HG02763 (cell line): ENCODE measurements at regions not wholly inside any gene's neighbourhood (a gene's known extent, or its start where the extent isn't known, plus 50 kb on each side); places are given as distances from the start of the nearest gene placed in this dataset.
"Not testable (repeated sequence)": the region's sequence is repeated elsewhere in the genome, so short reads cannot be mapped to it uniquely, and the experiment has no call there.

Source experiments
- ATAC-seq: cut with Tn5 transposase; IDR thresholded peaks from one replicate; pipeline ENCODE4 v1.9.1; 2021; ENCODE audit warnings: mild to moderate bottlenecking, moderate library complexity; ENCODE audit not compliant: unreplicated experiment

DNA sequence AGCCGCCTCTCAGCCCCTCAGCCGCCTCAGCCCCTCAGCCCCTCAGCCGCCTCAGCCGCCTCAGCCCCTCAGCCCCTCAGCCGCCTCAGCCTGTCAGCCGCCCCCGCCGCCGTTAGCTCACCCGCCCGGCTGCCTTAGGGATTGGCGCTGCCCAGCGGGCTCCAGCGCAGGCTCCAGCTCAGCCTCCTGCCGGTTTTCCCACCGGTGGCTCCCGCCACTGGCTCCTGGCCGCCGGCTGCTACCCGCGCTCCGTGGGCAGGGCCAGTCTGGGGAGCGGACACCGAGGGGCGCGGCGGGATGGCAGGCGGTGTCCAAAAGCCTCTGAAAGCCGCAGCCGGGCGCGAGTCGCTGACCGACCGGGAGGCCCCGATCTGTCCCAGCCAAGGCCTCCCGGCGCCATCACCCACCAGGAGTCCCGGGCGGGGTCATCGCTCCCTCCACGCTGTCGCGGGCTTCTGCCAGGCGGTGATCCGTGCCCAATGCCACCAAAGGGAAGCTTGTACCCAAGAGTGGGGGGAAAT is 1532.7 kb downstream of the REEP3 start:
- ATAC-seq, result not testable (repeated sequence)

DNA sequence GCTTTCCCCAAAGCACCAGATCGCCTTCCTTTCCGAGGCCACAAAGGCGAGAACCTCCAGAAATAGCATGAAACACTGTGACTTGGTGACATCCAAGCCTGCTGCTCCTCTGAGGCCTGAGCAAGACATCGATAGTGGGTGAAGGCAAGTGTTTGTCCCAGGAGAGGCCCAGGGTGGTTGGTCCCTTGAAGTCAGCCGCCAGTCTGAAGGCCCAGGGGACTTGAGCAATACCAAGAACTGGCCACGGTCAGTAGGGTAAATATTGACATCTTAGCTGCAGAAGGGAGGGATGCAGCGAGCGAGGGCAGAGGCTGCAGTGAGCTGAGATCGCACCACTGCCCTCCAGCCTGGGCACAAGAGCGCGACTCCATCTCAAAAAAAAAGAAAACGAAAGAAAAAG is 1533.5 kb downstream of the REEP3 start:
- ATAC-seq, result not testable (repeated sequence)

DNA sequence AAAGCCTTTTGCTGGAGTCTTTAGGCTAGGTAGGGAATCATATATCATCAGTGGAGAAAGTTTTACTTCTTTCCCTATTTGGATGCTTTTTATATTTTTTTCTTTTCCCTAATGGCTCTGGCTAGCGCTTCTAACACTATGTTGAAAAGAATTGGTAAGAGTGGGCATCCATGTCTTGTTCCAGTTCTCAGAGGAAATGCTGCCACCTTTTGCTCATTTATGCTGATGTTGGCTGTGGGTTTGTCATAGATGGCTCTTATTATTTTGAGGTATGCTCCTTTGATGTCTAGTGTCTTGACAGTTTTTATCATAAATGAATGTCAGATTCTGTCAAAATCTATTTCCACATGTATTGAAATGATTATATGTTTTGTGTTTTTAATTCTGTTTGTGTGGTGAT is 1544.1 kb downstream of the REEP3 start:
- no peak for ATAC-seq

DNA sequence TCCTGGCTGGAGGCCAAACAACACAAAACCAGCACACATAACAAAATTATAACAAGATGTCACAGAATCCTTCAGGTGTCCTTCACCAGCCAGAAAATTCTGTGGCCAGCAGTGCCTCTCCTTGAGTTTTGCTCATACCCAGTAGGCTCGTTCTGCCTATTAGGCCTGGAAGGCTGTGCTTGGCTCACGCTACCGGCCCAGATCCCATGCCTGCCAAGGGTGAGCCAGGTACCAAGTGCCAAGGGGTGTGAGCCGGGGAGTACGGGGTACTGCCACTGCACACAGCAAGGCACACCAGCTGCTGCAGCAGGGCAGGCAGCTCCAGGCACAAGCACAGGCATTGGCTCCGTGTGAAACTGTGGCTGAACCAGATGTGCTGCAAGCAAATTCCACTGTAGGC is 1562.0 kb downstream of the REEP3 start:
- no peak for ATAC-seq

DNA sequence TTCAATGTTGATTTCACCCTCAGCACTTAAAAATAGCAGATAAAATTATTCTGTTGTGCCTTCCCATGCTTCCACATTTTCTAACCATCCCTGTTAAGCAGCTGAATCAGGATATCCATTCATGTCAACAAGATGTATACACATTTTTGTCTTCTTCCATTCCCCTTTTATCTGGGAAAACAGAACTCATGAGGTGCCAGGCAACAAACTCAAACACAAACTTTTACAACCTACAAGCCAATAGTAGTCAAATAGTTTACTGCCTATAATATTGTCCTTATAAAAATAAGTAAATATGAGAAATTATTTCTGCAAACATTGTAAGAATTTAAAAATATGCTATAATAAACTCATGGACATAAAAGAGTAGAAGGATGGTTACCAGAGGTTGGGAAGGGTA is 1569.8 kb downstream of the REEP3 start:
- no peak for ATAC-seq

DNA sequence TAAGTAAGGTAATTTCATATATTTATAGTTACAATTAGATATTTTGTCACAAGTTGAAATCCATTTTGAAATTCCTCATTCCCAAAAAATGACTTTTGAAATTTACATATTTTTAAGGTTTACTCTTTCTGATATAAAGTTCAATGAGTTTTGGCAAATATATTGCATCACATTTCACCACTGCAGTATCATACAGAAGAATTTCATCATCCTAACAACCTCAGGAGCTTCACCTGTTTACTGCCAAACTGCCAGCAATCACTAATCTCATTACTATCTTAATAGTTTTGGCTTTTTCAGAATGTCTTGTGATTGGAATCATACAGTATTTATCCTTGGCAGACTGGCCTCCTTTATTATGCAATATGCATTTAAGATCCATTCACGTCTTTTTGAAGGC is 1578.9 kb downstream of the REEP3 start:
- ATAC-seq, result no peak

DNA sequence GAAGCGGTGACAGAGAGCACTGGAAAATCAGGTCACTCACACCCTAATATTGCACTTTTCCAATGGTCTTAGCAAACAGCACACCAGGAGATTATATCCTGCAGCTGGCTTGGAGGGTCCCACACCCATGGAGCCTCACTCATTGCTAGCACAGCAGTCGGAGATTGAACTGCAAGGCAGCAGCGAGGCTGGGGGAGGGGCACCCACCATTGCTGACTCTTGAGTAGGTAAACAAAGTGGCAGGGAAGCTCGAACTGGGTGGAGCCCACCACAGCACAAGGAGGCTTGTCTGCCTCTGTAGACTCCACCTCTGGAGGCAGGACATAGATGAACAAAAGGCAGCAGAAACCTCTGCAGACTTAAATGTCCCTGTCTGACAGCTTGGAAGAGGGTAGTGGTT is 1579.7 kb downstream of the REEP3 start:
- not testable (repeated sequence) for ATAC-seq

DNA sequence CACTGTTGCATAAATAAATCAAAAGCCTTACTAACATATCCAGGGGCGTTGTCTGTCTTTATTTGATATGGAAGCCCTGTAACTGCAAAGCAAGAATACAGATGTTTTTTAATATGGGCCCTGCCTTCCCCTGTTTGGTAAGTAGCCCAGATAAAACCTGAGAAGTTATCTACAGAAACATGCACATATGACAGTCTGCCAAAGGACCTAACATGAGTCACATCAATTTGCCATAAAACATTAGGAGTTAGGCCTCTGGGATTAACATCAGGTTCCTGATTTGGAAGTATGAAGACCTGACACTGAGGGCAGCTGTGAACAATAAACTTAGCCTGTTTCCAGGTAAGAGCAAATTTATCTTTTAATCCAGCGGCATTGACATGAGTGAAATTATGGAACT is 1588.8 kb downstream of the REEP3 start:
- ATAC-seq, result no peak

DNA sequence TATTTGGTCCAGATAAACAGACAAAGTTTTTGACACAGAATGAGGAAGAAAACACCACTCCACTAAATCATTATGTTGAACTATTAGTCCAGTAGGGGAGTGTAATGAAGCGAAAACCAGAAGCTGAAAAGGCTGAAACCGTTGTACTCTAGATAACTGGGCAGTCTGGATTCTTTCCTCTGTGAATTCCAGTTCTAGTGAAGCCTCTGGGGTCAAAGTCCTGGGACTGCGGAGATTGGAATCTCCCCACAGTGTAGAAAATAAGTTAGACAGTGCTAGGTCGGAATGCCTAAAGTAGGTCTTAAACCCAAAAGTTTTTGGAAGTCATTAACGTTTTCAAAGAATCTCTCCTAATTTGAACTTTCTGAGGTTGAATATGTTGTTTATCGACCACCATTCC is 1589.9 kb downstream of the REEP3 start:
- ATAC-seq, result not testable (repeated sequence)

DNA sequence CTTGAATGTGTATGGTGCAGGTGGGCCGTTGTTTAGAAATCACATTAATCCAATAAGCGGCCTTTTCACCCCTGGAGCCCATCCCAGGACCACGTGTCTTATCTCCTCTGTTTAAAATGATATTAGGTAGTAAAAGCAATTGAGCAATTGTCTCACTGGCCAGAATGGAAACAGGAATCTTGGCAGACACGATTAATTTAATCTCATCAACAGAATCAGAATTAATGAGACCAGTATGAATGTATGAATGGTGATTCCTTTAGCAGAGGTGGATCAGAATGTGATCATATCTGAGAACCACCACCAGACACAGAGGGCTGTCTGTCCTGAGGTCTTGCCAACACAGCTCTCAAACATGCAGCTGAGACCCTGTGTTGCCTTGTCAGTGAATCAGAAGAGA is 1591.4 kb downstream of the REEP3 start:
- no peak for ATAC-seq

DNA sequence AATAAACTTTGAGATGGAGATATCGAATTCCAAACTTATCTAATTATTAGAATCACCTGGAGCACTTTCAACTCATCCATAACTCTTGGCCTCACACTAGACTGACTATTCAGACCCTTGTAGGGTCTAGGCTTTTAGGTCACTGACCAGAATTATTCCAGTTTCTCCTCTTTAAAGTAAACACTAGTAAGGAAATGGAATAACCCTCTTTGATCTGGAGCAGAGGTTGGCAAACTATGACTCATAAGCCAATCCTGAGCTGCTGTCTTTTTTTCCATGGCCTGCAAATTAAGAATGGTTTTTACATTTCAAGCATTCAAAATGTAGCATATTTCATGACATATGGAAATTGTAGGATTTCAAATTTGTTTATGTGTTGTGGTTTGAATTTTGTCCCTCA is 1601.9 kb downstream of the REEP3 start:
- ATAC-seq, result no peak

DNA sequence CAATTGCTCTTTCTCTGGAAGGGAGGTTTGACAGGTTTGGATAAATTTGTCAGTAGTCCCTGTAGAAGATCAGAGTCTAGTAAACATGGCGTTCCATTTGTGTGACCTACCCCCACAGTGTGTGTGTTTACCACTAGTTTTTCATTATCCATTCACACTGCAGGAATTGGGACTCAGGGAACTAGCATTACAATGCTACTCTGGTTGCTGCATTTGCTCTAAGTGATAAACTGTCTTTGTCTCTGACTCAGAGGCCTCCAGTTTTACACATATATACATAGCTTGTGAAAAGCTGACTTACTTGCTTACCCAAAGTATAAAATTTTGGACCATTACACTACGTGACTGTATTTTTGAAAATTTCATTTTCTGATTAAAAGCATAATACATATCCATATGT is 1604.0 kb downstream of the REEP3 start:
- ATAC-seq, result no peak

DNA sequence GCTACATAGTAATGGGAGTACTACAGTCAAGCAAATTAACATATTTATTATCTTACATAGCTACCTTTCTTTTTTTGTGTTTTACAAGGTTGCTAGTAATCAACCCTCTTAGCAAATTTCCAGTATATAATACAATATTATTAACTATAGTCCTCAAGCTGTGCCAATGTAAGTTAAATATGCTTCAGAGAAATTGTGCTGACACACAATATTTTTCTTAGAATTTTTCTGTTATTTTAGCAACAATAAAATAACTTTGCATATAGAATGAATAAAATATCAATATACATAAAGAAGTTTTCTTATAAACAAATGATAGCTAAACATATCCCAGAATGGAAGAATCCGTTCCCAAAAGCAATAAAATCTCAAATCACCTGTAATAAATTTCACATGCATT is 1605.1 kb downstream of the REEP3 start:
- ATAC-seq, result no peak

DNA sequence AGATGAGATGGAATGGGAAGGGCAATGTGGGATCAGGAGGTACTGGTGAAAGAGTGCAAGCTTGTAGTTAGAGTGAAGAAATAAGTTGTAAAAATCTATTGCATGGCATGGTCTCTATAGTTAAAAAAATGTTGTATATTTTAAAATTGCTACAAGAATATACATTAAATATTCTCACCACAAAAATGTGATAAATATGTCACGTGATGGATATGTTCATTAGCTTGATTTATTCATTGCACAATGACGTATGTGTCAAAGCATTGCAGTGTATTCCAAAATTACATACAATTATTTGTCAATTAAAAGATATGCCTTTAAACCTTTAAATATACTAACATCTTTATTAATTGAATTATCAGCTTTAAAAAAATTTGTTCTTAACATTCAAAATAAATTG is 1607.1 kb downstream of the REEP3 start:
- ATAC-seq, result no peak

DNA sequence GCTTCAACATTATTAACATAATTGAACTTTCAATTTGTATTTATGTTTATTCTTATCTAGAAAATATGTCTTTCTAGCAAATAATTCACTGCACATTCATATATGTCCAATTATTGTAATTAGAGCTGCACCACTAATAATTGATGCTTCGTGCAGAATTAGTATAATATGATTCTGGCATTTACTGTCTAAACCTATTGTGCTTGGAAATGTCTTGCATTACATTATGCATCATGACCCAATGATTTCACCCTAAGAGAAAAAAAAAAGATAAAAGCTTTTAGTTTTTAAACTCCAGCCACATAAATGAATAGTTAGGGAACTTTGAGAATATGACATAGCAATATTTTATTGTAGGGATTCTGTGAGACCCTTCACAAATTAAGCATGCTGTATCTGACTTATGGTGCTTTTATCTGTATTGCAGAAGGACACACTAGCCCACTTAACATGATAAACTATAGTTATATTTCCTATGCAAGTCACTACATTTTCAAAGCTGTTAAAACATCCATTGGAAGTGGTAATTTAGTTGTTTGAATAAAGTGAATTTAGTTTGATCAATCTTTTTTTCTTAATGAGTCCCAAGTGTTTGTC is 1609.1 kb downstream of the REEP3 start:
- ATAC-seq, result no peak

DNA sequence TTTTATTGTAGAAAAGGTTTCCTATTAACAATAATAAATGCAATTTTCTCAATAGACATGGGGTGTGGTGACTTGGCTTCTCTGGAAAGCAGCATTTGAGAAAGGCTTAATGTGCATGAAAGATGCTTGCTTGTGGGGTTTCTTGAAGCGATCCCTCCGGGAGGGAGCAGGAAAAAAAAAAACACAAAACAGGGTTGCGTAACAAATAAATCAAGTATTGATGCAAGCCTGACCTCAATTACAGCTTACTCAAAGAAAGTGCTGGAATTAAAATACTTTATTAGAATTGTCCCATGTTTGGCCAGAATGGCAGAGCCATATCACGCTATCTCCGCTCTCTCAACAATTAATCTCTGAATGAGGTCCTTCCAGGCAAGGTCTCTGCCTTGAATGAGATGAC is 1612.5 kb downstream of the REEP3 start:
- ATAC-seq, result no peak

DNA sequence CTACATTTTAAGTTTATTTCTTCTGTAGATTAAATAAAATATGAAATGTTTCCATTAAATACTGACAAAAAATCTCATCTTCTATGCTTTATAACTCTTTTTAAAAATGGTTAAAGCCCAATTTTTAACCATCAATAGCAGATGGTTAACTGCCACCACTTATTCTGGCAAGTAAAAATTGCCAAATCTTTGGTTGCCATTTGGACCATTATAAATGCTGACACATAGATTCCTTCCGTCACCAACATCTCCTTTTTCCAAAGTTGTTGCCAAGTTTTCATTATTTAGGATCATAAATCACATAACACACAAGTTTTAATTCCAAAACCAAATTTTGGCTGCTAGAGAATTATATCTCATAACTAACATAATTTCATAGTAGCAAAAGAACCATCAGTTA is 1614.3 kb downstream of the REEP3 start:
- no peak for ATAC-seq

DNA sequence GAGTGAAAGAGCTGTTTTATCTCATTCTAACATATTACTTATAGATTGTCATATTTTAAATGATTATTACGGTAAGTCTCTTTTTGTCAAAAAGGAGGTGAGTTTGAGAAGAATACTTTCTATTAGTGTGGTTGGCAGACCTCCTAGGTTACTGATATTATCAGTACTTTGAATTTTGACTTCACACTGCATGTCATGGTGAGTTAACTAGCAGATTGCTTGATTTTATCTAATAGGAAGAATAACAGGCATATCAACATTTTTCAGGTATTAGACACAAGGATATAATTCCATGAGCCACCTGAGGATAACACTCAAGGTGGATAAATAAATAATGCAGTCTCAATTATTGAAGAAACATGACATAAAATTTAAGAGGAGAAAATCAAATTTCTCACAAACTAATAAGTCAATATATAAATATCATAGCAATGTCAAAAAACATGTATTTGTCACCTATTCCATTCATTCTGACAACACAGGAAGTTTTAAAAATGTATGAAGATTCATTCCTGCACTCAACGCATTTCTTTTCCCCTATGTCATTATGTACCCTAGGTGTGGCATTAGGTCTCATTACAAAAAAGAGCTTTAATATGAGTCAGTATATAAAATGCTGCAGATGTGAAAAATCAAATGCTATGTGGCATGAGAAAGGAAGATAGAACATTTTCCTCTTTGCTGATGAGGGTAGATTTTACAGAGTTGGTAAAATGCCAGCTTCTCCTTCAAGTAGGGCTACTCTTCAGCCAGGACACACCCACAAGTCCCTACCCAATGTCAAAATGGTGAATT is 1621.6 kb downstream of the REEP3 start:
- no peak for ATAC-seq

DNA sequence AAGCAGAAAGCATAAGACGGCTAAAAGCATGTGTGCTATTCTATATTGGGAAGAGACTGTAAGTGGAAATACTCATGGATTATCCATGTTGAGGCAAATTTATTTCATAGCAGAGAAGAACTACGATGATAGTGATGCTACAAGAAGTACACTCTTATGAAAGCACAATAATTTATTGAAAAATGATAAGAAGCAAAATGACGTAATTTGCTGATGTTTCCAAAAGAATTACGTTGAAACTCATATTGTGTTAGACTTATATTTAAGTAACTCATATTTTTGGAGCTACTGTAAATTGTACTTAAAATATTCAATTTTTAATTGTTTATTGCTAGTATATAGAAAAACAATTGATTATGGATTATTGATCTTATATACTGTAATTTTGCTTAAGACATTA is 1622.5 kb downstream of the REEP3 start:
- no peak for ATAC-seq

DNA sequence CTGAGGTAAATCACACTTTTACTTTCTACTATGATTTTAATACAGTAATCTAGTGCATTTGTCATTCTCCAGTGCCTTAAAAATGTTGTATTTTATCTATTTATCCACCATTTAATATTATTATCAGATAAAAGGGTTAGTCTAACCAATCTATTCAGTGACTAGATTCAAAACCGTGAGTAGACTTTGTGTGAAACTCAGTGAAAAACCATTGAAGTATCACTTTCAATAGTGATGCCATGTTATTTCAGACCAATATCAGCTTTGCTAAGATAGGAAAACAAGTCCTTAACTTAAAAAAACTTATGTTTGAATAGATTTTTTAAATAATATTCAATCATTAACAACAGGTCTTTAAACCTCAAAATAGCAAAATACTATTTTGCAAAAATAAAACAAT is 1628.7 kb downstream of the REEP3 start:
- ATAC-seq, result no peak

DNA sequence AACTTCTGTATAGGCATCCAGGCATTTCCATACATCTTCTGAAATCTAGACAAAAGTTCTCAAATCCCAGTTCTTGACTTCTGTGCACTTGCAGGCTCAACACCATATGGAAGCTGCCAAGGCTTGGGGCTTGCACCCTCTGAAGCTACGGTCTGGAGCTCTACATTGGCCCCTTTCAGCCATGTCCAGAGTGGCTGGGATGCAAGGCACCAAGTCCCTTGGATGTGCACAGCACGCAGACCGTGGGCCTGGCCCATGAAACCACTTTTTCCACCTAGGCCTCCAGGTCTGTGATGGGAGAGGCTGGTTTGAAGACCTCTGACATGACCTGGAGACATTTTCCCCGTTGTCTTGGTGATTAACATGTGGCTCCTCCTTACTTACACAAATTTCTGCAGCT is 1645.1 kb downstream of the REEP3 start:
- no peak for ATAC-seq

DNA sequence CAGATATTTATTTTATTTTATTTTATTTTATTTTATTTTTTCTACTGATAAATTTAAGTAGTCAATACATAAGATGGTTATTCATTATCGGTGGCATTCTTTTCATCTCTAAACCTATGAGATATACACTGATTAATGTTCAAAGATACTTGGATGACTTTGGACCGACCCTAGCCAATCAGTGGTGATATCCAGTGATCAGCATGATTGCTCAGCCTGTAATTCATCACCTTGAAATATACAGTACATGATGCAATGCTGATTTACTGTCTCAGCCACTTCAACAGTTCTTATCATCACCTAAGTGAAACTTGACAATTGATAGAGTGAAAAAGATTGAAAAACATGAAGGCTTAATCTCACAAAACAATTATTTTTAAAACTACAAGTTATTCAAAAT is 1651.0 kb downstream of the REEP3 start:
- no peak for ATAC-seq

DNA sequence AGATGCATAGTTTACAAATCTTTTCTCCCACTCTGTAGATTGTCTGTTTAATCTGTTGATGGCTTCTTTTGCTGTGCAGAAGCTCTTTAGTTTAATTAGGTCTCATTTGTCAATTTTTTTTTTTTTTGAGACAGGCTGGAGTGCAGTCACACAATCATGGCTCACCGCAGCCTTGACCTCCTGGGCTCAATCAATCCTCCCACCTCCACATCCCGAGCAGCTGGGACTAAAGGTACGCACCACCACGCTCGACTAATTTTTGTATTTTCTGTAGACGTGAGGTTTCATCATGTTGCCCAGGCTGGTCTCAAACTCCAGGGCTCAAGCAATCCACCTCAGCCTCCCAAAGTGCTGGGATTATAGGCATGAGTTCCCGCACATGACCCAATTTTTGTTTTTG is 1655.8 kb downstream of the REEP3 start:
- no peak for ATAC-seq
